Fibroblast of skin of left biceps (primary cell): ENCODE measurements at regions not wholly inside any gene's neighbourhood (a gene's known extent, or its start where the extent isn't known, plus 50 kb on each side); places are given as distances from the start of the nearest gene placed in this dataset.

Source experiments
- DNase-seq, 2 experiments: peaks; one replicate each; pipeline ENCODE4 v3.0.0-alpha.2; 2013; ENCODE audit warnings: low read depth in 2 of 2

- DNase-seq, result no peak
Observed at GRCh38 chr15:97162805-97163495, 797.6 kb upstream of the ARRDC4 start.

- no peak for DNase-seq
Observed at GRCh38 chr15:97165205-97165604, 795.3 kb upstream of the ARRDC4 start.

GRCh38 chr15:97168704-97169475, 791.6 kb upstream of the ARRDC4 start:
- no peak for DNase-seq

GRCh38 chr15:97171556-97171955, 788.9 kb upstream of the ARRDC4 start:
- no peak for DNase-seq

- no peak for DNase-seq
Observed at GRCh38 chr15:97174886-97175540, 785.5 kb upstream of the ARRDC4 start.

- DNase-seq, result no peak
Observed at GRCh38 chr15:97177151-97177577, 783.3 kb upstream of the ARRDC4 start.

GRCh38 chr15:97182581-97182980, 777.9 kb upstream of the ARRDC4 start:
- DNase-seq, result no peak

GRCh38 chr15:97189162-97189780, 771.2 kb upstream of the ARRDC4 start:
- DNase-seq, result no peak

GRCh38 chr15:97194750-97195149, 765.8 kb upstream of the ARRDC4 start:
- DNase-seq, result no peak

- no peak for DNase-seq
Observed at GRCh38 chr15:97196048-97197014, 764.2 kb upstream of the ARRDC4 start.

- no peak for DNase-seq
Observed at GRCh38 chr15:97199393-97200051, 761.0 kb upstream of the ARRDC4 start.

- no peak for DNase-seq
Observed at GRCh38 chr15:97200161-97200560, 760.3 kb upstream of the ARRDC4 start.

- DNase-seq, result no peak
Observed at GRCh38 chr15:97210277-97210676, 750.2 kb upstream of the ARRDC4 start.

GRCh38 chr15:97215629-97216028, 744.9 kb upstream of the ARRDC4 start:
- no peak for DNase-seq

- no peak for DNase-seq
Observed at GRCh38 chr15:97224191-97224641, 736.3 kb upstream of the ARRDC4 start.

- DNase-seq, result peak in 1 of 2 experiments; percentile 1
Observed at GRCh38 chr15:97234851-97235610, 725.5 kb upstream of the ARRDC4 start.

GRCh38 chr15:97235611-97235985, 724.9 kb upstream of the ARRDC4 start:
- DNase-seq, result no peak

GRCh38 chr15:97236140-97236539, 724.4 kb upstream of the ARRDC4 start:
- no peak for DNase-seq

GRCh38 chr15:97237160-97237559, 723.3 kb upstream of the ARRDC4 start:
- DNase-seq, result no peak

GRCh38 chr15:97248376-97248775, 712.1 kb upstream of the ARRDC4 start:
- DNase-seq, result no peak
